Midbrain (tissue), 1 donor: ENCODE measurements at regions not wholly inside any gene's neighbourhood (a gene's known extent, or its start where the extent isn't known, plus 50 kb on each side); places are given as distances from the start of the nearest gene placed in this dataset.
"Not testable (repeated sequence)": the region's sequence is repeated elsewhere in the genome, so short reads cannot be mapped to it uniquely, and the experiment has no call there.

Source experiments
- DNase-seq: peaks from one replicate; lab custom pipeline; 2025; lab: John Stamatoyannopoulos, UW

- DNase-seq = no peak
Observed at GRCh38 chr6:132142308-132142707, 191.1 kb upstream of the CCN2 start.

- DNase-seq = no peak
Observed at GRCh38 chr6:132140189-132140588, 189.0 kb upstream of the CCN2 start.

- DNase-seq = no peak
Observed at GRCh38 chr6:132139611-132140010, 188.4 kb upstream of the CCN2 start.

- DNase-seq = no peak
Observed at GRCh38 chr6:132136981-132137380, 185.8 kb upstream of the CCN2 start.

GRCh38 chr6:132135409-132135808 is 184.2 kb upstream of the CCN2 start:
- DNase-seq = no peak

GRCh38 chr6:132133736-132134445 is 182.7 kb upstream of the CCN2 start:
- no peak for DNase-seq

GRCh38 chr6:132132924-132133639 is 181.9 kb upstream of the CCN2 start:
- peak; percentile 69 for DNase-seq

GRCh38 chr6:132132422-132132821 is 181.2 kb upstream of the CCN2 start:
- no peak for DNase-seq

- DNase-seq = no peak
Observed at GRCh38 chr6:132131758-132132157, 180.6 kb upstream of the CCN2 start.

- DNase-seq = no peak
Observed at GRCh38 chr6:132131351-132131750, 180.2 kb upstream of the CCN2 start.

GRCh38 chr6:132130626-132131298 is 179.6 kb upstream of the CCN2 start:
- no peak for DNase-seq

- no peak for DNase-seq
Observed at GRCh38 chr6:132128424-132128823, 177.3 kb upstream of the CCN2 start.

- no peak for DNase-seq
Observed at GRCh38 chr6:132126150-132126549, 175.0 kb upstream of the CCN2 start.

- DNase-seq = peak; percentile 79
Observed at GRCh38 chr6:132122871-132123270, 171.7 kb upstream of the CCN2 start.

- no peak for DNase-seq
Observed at GRCh38 chr6:132122176-132122575, 171.0 kb upstream of the CCN2 start.

GRCh38 chr6:132118144-132118543 is 167.0 kb upstream of the CCN2 start:
- DNase-seq = no peak

- DNase-seq = no peak
Observed at GRCh38 chr6:132115714-132116366, 164.7 kb upstream of the CCN2 start.

GRCh38 chr6:132114201-132114825 is 163.1 kb upstream of the CCN2 start:
- DNase-seq = no peak

GRCh38 chr6:132109752-132110151 is 158.6 kb upstream of the CCN2 start:
- not testable (repeated sequence) for DNase-seq

- DNase-seq = no peak
Observed at GRCh38 chr6:132107896-132108295, 156.7 kb upstream of the CCN2 start.

- DNase-seq = no peak
Observed at GRCh38 chr6:132101535-132101934, 150.4 kb upstream of the CCN2 start.

GRCh38 chr6:132100388-132100990 is 149.3 kb upstream of the CCN2 start:
- DNase-seq = no peak
